ENCODE measurements at regions not wholly inside any gene's neighbourhood (a gene's known extent, or its start where the extent isn't known, plus 50 kb on each side); places are given as distances from the start of the nearest gene placed in this dataset.

- DNase-seq: peak; percentile 62
Measured at GRCh38 chr17:77507111-77507885, 366.5 kb downstream of the SEC14L1 start.

DNA sequence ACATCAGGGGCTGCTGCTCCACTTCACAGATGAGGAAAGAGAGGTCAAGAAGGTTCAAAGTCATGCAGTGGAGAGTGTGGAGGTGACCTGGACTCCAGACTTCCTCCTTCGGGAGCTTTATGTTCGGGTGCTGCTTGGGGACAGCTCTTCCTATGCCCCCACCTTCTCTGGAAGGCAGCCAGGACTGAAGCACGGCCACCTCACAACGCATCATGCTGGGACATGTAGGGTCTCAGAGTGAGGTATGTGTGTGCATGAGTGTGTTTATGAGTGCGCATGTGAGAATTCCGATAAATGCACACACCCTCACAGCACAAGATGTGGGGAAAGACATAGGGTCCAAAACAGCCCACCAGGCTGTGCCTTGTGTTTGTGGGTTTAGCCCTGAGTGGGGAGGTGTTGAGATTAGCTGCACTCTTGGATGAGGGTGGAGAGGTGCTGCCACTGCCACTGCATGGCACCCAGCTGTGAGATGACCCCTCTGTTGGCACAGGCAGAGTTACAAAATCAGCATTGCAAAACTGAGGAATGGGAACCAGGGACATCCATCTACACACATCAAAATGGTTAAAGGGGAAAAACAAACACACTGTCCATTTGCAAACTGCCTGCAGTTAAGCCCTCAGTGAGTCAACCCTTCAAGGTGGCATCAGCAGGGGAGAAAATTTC lies 367.4 kb downstream of the SEC14L1 start:
- no peak for DNase-seq

DNA sequence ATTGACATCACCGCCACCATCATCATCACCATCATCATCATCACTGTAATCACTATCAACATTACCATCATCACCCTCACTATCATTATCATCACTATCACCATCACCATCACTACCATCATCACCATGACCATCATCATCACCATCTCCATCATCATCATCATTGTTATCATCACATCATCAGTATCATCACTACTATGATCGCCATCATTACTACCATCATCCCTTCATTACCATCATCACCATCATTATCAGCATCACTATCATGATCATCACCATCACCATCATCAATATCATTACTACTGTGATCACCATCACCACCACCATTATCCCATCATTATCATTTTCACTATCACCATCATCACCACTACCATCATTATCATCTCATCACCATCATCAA lies 368.3 kb downstream of the SEC14L1 start:
- DNase-seq: no peak

- DNase-seq: no peak
Measured at GRCh38 chr17:77509599-77509998, 368.8 kb downstream of the SEC14L1 start.

DNA sequence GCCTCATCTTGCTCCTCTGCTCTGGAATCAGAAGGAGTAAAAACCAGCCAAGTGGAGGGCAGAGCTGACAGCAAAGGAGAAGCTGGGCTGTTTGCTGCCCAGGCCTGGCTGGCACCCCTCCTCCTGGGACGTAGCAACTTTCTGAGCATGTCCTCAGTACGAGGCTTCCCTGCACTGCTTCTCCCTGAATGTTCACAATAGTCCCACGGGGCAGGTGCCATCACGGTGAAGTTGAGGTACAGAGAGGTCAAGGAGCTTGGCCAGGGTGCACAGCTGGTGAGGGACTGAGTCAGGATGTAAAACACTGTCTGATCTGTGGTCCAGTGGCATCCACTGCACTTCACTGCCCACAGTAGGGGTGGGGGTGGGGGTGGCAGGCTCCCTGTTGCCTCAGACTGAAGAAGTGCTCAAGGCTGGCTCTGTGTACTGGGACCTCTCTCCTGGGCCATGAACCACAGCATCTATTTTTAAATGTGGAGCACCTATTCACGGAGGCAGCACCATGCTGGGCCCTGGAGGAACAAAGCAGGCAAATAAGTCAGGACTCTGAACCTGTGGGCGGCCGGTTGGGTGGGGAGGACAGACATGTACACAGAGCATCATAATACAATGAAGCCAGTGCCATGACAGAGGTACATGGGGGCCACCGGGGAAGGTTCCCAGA lies 369.5 kb downstream of the SEC14L1 start:
- no peak for DNase-seq

- DNase-seq: no peak
Measured at GRCh38 chr17:77511514-77512061, 370.8 kb downstream of the SEC14L1 start.

GRCh38 chr17:77512062-77512946 lies 371.5 kb downstream of the SEC14L1 start:
- DNase-seq: no peak

- no peak for DNase-seq
Measured at GRCh38 chr17:77513045-77513444, 372.3 kb downstream of the SEC14L1 start.

DNA sequence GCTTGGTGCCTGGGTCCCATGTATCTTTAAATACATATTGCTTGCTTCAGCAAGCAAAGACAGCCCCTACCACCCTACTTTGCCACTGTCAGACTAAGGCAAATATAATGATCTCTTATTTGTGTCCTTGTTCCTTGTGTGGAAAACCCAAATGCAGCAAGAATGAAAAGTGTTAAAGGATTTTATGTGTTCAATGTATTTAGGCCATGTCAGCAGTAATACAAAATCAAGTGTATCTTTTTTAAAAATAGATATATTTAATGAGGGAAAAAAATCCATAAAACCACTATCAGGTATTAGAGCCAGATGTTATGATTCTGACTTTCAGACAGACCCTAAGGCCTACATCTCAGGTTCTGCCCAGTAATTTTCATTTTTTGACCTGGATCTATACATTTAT lies 374.5 kb downstream of the SEC14L1 start:
- DNase-seq: no peak

GRCh38 chr17:77516902-77517301 lies 376.1 kb downstream of the SEC14L1 start:
- no peak for DNase-seq

DNA sequence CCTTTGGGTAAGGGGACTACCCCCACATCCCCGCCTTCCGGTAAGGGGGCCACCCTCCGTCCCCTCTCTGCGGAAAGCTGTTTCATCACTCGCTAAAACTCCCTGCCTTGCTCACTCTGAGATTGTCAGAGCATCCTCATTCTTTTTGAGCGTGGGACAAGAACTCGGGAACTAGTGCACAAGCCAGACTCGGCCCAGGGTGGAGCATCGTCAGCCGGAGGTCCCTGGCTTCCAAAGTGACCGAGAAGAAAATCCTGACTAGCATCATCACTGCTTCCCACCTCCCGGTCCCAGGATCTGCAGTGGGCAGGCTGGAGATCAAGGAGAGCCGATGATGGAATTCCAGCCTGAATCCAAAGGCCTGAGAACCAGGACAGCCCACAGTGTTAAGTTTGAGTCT lies 380.3 kb downstream of the SEC14L1 start:
- DNase-seq: no peak

DNA sequence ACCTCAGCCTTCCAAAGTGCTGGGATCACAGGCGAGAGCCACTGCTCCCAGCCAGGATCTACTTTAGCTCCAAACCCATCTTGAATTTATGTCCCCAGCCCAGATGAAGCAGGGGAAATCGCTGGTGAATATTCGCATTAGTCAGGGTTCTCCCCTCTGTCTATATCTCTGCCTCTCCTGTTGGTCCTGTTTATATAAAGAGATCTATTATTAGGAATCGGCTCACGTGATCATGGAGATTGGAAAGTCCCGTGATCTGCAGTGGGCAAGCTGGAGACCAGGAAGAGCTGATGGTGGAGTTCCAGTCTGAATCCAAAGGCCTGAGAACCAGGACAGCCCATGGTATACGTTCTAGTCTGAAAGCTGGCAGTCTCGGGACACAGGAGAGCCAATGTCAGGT lies 382.8 kb downstream of the SEC14L1 start:
- no peak for DNase-seq

GRCh38 chr17:77526259-77526711 lies 385.5 kb downstream of the SEC14L1 start:
- DNase-seq: no peak

- peak; percentile 88 for DNase-seq
Measured at GRCh38 chr17:77526728-77527350, 386.1 kb downstream of the SEC14L1 start.

- peak; percentile 65 for DNase-seq
Measured at GRCh38 chr17:77527409-77527808, 386.6 kb downstream of the SEC14L1 start.

DNA sequence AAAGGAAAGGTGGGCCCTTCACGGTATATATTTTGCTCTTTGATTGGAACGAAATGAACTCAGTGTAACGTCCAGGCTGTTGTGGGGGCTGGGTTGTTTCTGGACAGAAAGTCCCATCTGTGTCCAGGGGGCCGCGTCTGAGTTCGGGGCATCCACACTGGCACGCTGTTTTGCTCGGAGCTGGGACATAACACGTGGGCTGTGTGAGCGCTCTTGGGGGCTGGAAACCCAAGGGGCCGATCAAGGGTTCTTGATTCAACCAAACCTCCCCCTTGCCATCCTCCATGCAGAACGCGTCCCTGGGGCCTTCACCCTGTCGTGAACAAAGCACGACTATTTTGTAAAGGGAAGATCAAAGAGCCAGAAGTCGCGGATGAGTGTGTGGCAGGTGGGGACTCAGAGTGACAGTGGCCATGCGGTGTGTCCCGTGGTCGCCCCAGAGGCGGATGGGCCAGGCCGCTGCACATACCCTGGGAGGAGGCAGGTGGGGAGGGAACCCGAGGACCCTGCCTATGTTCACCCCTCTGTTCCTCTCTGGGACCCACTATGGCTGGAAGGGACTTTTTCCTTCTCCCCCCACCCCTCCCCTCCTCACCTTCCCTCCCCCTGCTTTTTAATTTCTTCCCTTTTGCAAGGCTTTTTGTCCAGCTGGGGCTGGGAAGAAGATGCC lies 387.2 kb downstream of the SEC14L1 start:
- DNase-seq: peak; percentile 63

GRCh38 chr17:77528516-77529327 lies 388.0 kb downstream of the SEC14L1 start:
- DNase-seq: peak; percentile 92

GRCh38 chr17:77529328-77529650 lies 388.5 kb downstream of the SEC14L1 start:
- no peak for DNase-seq

- DNase-seq: no peak
Measured at GRCh38 chr17:77530591-77530990, 389.8 kb downstream of the SEC14L1 start.

DNA sequence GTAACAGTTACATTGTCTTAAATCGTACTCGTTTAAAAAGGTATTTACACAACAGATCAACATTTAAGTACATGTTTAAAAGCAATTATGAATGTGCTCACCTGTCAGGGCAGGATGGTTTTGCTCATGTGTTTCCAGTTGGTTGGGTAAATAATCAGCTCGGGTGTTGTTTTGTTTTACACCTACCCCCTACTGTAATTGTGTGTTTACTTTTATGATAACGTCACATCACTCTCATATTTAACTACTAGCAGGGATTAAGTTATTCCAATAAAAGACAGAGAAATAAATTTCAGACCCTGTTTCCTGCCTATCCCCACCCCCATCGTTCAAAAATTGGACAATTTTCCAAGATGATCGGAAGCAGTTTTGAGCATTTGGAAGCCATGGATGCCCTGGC lies 390.2 kb downstream of the SEC14L1 start:
- no peak for DNase-seq

- DNase-seq: no peak
Measured at GRCh38 chr17:77531641-77532040, 390.9 kb downstream of the SEC14L1 start.
